ENCODE measurements at regions not wholly inside any gene's neighbourhood (a gene's known extent, or its start where the extent isn't known, plus 50 kb on each side); places are given as distances from the start of the nearest gene placed in this dataset.

GRCh38 chr2:20558391-20559150, 92.3 kb downstream of the HS1BP3 start:
- TF ChIP-seq POLR2A (IDR thresholded peaks at IDR 0.05): no peak
- no peak for TF ChIP-seq CTCF (IDR thresholded peaks at IDR 0.05)
- Histone ChIP-seq H3K27me3 (no peaks in the 10 kb centered on the region), H3K4me1 (no peaks in the 10 kb centered on the region), H3K9me3 (no peaks in the 10 kb centered on the region), H3K27ac (no peak overlapping the region), H3K4me3 (no peak overlapping the region), H3K36me3 (ENCODE audit: low read depth, missing control alignments) (no peaks in the 10 kb centered on the region)
- intact Hi-C loops (cut with DNase I; ENCODE audit: low total_unique reads): no loop called here
- 87 to 90% methylated on average over 11 to 12 of the region's 12 CpGs for WGBS, 2 donors
- DNase-seq: no peak

GRCh38 chr2:20559277-20559676, 91.6 kb downstream of the HS1BP3 start:
- no peak overlapping the region for H3K4me3 ChIP-seq
- no peaks in the 10 kb centered on the region for H3K36me3 ChIP-seq (ENCODE audit: low read depth, missing control alignments)
- H3K27me3 ChIP-seq: no peaks in the 10 kb centered on the region
- no peaks in the 10 kb centered on the region for H3K4me1 ChIP-seq
- H3K27ac ChIP-seq: no peak overlapping the region
- H3K9me3 ChIP-seq: no peaks in the 10 kb centered on the region
- DNase-seq: no peak
- intact Hi-C loops (cut with DNase I; ENCODE audit: low total_unique reads): no loop called here
- 84 to 95% methylated on average over 3 of the region's 3 CpGs for WGBS, 2 donors
- TF ChIP-seq CTCF (IDR thresholded peaks at IDR 0.05): no peak
- no peak for TF ChIP-seq POLR2A (IDR thresholded peaks at IDR 0.05)

GRCh38 chr2:20560011-20560410, 90.9 kb downstream of the HS1BP3 start:
- H3K27me3 ChIP-seq: no peaks in the 10 kb centered on the region
- 80 to 100% methylated on average over 1 of the region's 1 CpG for WGBS, 2 donors
- DNase-seq: no peak
- no peak overlapping the region for H3K4me3 ChIP-seq
- TF ChIP-seq POLR2A (IDR thresholded peaks at IDR 0.05): no peak
- TF ChIP-seq CTCF (IDR thresholded peaks at IDR 0.05): no peak
- no peaks in the 10 kb centered on the region for H3K4me1 ChIP-seq
- H3K27ac ChIP-seq: no peak overlapping the region
- H3K36me3 ChIP-seq (ENCODE audit: low read depth, missing control alignments): no peaks in the 10 kb centered on the region
- intact Hi-C loops (cut with DNase I; ENCODE audit: low total_unique reads): no loop called here
- H3K9me3 ChIP-seq: no peaks in the 10 kb centered on the region

- Histone ChIP-seq H3K4me3 (no peak overlapping the region), H3K27ac (no peak overlapping the region), H3K4me1 (peaks cover 8% of the 10 kb centered on the region), H3K27me3 (no peaks in the 10 kb centered on the region), H3K9me3 (no peaks in the 10 kb centered on the region), H3K36me3 (ENCODE audit: low read depth, missing control alignments) (no peaks in the 10 kb centered on the region)
- intact Hi-C loops (cut with DNase I; ENCODE audit: low total_unique reads): no loop called here
- TF ChIP-seq POLR2A (IDR thresholded peaks at IDR 0.05): no peak
- TF ChIP-seq CTCF (IDR thresholded peaks at IDR 0.05): no peak
- 86 to 94% methylated on average over 3 to 5 of the region's 5 CpGs for WGBS, 2 donors
- no peak for DNase-seq
Measured at GRCh38 chr2:20560891-20561636, 89.8 kb downstream of the HS1BP3 start.
